ENCODE measurements at regions not wholly inside any gene's neighbourhood (a gene's known extent, or its start where the extent isn't known, plus 50 kb on each side); places are given as distances from the start of the nearest gene placed in this dataset.

DNA sequence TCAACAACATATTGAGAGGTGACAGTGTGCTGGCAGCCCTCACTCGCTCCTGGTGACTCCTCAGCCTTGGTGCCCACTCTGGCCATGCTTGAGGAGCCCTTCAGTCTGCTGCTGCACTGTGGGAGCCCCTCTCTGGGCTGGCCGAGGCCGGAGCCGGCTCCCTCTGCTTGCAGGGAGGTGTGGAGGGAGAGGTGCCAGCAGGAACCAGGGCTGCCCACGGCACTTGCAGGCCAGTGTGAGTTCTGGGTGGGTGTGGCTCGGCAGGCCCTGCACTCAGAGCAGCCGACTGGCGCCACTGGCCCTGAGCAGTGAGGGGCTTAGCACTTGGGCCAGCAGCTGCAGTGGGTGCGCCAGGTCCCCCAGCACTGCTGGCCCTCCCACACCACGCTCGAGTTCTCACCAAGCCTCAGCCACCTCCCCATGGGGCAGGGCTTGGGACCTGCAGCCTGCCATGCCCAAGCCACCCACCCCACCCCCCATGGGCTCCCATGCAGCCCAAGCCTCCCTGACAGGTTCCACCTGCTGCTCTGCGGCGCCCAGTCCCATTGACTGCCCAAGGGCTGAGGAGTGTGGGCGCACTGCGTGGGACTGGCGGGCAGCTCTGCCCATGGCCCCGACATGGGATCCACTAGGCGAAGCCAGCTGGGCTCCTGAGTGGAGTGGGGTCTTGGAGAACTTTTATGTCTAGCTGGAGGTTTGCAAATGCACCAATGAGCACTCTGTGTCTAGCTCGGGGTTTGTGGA lies 377.1 kb upstream of the ANKRD30A start:
- no peak overlapping the region for H3K4me2 ChIP-seq (ENCODE audit: low read length)
- H3K4me1 ChIP-seq (ENCODE audit: control insufficient read depth in 1 of 2, insufficient read depth in 2 of 2, low read length in 2 of 2): no peaks in the 10 kb centered on the region
- ChIA-PET POLR2A (no interaction called here), CTCF (no interaction called here), RAD21 (ENCODE audit: low non-redundant PET in 1 of 2, low total read pairs in 2 of 2, uncharacterized antibody in 2 of 2, unreplicated experiment in 2 of 2) (no interaction called here)
- intact Hi-C loops (cut with micrococcal nuclease): no loop called here
- H3K9me2 ChIP-seq (ENCODE audit: insufficient read depth): no peaks in the 10 kb centered on the region
- H3K27me3 ChIP-seq (ENCODE audit: insufficient read depth, low read length): no peaks in the 10 kb centered on the region
- no peaks in the 10 kb centered on the region for H4K20me1 ChIP-seq (ENCODE audit: insufficient read depth)
- H3K4me3 ChIP-seq (replicated peaks in 1 of 2; ENCODE audit: low read depth in 1 of 2, low read length in 2 of 2): no peak overlapping the region
- no peak for ATAC-seq
- peaks cover under 1 to 8% of the 10 kb centered on the region in 2 experiments; a peak in 3 of 4 replicates for H3K9me3 ChIP-seq (ENCODE audit: control insufficient read depth in 1 of 2, insufficient read depth in 1 of 2, low read depth in 1 of 2, low read length in 2 of 2)
- no peak for TF ChIP-seq SRF (IDR thresholded peaks at IDR 0.05; ENCODE audit: low read depth)
- no peak for TF ChIP-seq REST (IDR thresholded peaks at IDR 0.05; ENCODE audit: low read depth)
- no peak for TF ChIP-seq ELF1 (IDR thresholded peaks at IDR 0.05; ENCODE audit: borderline replicate concordance, low read depth)
- no peak for TF ChIP-seq YY1 (IDR thresholded peaks at IDR 0.05; ENCODE audit: extremely low read depth, insufficient replicate concordance, low read depth, low read length)
- TF ChIP-seq SIN3A (IDR thresholded peaks at IDR 0.05; ENCODE audit: low read depth): no peak
- TF ChIP-seq, protein P1, sequence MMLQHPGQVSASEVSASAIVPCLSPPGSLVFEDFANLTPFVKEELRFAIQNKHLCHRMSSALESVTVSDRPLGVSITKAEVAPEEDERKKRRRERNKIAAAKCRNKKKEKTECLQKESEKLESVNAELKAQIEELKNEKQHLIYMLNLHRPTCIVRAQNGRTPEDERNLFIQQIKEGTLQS (IDR thresholded peaks at IDR 0.05): no peak
- no peak for TF ChIP-seq EZH2 (IDR thresholded peaks at IDR 0.05)
- TF ChIP-seq FOSL1 (IDR thresholded peaks at IDR 0.05; ENCODE audit: low read depth): no peak
- no peak for TF ChIP-seq ZNF274 (IDR thresholded peaks at IDR 0.05; ENCODE audit: low read depth, low read length)
- TF ChIP-seq POLR2A (IDR thresholded peaks at IDR 0.05; ENCODE audit: borderline replicate concordance, extremely low read depth, insufficient read depth, insufficient read length): no peak
- TF ChIP-seq ZBTB33 (IDR thresholded peaks at IDR 0.05; ENCODE audit: extremely low read depth, insufficient replicate concordance, low read length): no peak
- TF ChIP-seq EGR1 (IDR thresholded peaks at IDR 0.05; ENCODE audit: low read depth): no peak
- TF ChIP-seq, protein P2, sequence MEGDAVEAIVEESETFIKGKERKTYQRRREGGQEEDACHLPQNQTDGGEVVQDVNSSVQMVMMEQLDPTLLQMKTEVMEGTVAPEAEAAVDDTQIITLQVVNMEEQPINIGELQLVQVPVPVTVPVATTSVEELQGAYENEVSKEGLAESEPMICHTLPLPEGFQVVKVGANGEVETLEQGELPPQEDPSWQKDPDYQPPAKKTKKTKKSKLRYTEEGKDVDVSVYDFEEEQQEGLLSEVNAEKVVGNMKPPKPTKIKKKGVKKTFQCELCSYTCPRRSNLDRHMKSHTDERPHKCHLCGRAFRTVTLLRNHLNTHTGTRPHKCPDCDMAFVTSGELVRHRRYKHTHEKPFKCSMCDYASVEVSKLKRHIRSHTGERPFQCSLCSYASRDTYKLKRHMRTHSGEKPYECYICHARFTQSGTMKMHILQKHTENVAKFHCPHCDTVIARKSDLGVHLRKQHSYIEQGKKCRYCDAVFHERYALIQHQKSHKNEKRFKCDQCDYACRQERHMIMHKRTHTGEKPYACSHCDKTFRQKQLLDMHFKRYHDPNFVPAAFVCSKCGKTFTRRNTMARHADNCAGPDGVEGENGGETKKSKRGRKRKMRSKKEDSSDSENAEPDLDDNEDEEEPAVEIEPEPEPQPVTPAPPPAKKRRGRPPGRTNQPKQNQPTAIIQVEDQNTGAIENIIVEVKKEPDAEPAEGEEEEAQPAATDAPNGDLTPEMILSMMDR (IDR thresholded peaks at IDR 0.05 in 2 of 3, conservative IDR thresholded peaks at IDR 0.05 in 1 of 3; ENCODE audit: borderline replicate concordance in 1 of 3, insufficient read depth in 1 of 3, low read depth in 2 of 3, low read length in 2 of 3): no peak
- TF ChIP-seq ZFX (IDR thresholded peaks at IDR 0.05): no peak
- TF ChIP-seq TCF7L2 (IDR thresholded peaks at IDR 0.05; ENCODE audit: borderline replicate concordance, extremely low read depth, insufficient read depth, insufficient read length): no peak
- no peak overlapping the region for H3K27ac ChIP-seq (ENCODE audit: low read depth, low read length)
- no peaks in the 10 kb centered on the region for H3K36me3 ChIP-seq (ENCODE audit: control insufficient read depth in 1 of 2, insufficient read depth in 2 of 2, low read length in 2 of 2)
- no peaks in the 10 kb centered on the region for H3K79me2 ChIP-seq (ENCODE audit: insufficient read depth, low read length)
- BruUV-seq (replicated peaks): no TSS peak
- H3K9ac ChIP-seq (ENCODE audit: low read length): no peak overlapping the region
- no peak overlapping the region for H2AFZ ChIP-seq (ENCODE audit: low read depth, low read length, poor library complexity, severe bottlenecking)
- no peak for DNase-seq (ENCODE audit: low read depth, low spot score)
